GM12872 (cell line): ENCODE measurements at regions not wholly inside any gene's neighbourhood (a gene's known extent, or its start where the extent isn't known, plus 50 kb on each side); places are given as distances from the start of the nearest gene placed in this dataset.

ENCODE experiments used
- TF ChIP-seq, protein P1 (sequence below): IDR thresholded peaks from 3 replicates; pipeline ENCODE4 v1.5.1; 2011; ENCODE audit warnings: low read depth, mild to moderate bottlenecking, low read length, moderate library complexity; ENCODE audit not compliant: insufficient read depth

DNA sequence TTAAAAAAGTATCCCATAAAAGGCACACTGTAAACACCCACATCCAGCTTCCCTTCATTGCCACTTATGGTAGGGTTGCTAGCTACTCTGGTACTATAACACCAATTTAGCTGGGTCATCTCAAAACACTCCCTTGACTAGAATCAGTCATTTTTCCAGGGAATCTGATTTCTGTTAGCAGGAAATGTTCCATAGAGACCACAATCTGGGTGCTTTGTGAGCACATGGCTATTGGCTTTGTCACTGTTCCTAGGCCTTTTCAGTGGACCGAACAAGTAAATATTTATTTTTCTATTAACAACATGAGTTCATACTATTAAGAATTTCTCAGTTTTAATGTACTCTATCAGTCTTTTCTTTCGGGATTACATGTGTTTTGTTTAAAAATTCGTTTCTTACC is 404.7 kb upstream of the GNPDA2 start:
- TF ChIP-seq, protein P1, sequence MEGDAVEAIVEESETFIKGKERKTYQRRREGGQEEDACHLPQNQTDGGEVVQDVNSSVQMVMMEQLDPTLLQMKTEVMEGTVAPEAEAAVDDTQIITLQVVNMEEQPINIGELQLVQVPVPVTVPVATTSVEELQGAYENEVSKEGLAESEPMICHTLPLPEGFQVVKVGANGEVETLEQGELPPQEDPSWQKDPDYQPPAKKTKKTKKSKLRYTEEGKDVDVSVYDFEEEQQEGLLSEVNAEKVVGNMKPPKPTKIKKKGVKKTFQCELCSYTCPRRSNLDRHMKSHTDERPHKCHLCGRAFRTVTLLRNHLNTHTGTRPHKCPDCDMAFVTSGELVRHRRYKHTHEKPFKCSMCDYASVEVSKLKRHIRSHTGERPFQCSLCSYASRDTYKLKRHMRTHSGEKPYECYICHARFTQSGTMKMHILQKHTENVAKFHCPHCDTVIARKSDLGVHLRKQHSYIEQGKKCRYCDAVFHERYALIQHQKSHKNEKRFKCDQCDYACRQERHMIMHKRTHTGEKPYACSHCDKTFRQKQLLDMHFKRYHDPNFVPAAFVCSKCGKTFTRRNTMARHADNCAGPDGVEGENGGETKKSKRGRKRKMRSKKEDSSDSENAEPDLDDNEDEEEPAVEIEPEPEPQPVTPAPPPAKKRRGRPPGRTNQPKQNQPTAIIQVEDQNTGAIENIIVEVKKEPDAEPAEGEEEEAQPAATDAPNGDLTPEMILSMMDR: no peak

DNA sequence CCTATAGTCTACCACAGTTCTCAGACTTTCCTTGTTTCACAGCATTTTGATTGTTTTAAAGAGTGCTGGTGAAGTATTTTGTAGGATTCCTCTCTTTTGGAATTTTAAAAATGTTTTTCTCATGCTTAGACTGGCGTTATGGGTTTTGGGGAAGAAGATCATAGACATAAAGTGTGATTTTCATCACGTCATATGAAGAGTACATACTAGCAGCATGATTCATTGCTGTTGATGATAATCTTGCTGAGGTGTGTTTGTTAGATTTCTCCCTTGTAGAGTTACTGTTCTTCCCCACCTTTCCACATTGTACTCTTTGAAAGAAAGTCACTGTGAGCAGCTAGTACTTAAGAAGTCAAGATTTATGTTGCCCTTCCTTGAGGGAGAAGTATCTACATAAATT is 396.1 kb upstream of the GNPDA2 start:
- TF ChIP-seq, protein P1: no peak

DNA sequence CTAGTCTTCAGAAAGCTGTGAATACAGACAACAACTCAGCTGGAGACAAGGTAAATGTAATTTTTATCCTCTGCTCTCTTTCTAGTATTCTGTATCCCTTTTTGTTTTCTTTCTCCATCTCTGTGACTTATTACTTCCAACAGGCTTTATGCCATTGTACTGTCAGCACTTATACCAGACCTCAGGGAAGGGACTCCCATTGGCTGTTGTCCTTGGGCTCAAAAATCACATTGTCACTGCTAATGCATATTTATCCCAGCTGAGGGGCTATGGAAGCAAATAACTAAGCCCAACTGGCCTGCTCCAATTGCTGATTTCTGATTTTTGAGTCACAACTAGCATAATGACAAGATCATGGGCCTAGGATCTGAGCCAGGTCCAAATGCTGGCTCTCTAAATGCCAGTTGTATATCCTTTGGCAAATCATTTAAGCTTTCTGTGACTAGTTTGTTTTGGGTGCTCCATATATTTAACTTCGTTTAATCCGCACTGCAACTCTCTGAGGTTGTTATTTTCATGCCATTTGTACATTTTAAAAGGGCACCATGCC is 395.1 kb upstream of the GNPDA2 start:
- TF ChIP-seq, protein P1: no peak

DNA sequence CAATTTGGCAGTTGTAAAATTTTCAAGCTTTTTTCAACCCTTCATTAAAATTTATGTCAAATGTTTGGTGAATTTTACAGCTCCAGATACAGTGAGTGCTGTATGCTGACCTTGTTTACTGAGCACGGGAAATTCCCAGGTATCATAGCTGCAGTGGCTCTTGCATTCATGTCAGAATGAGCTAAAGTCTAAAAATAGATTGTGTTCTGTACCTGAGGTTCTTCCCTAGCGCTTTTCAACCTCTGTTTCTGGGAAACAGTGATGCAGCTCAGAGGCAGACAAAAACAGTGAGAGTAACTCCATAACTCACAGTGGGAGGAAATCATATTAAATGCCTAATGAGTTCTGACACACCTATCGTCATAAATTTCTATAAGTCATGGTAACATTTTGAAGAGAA is 393.8 kb upstream of the GNPDA2 start:
- TF ChIP-seq, protein P1: no peak

DNA sequence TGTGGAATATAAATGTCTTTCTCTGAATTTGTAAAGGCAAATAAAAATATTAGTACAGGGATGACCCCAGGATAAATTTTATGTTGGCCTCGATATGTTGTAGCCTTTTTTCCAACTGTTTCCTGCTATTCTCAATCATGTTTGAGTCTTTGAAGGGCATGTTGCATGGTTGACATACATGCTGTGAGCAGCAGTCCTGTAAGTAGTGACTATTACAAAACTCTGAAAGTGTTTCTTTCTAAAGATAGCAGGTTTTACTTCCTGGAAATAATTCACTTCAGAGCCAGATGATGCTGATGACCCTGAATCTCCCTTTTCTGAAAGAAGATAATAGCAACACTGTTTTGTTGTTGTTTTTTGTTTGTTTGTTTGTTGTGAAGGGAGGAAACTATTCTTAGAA is 393.0 kb upstream of the GNPDA2 start:
- TF ChIP-seq, protein P1: no peak

DNA sequence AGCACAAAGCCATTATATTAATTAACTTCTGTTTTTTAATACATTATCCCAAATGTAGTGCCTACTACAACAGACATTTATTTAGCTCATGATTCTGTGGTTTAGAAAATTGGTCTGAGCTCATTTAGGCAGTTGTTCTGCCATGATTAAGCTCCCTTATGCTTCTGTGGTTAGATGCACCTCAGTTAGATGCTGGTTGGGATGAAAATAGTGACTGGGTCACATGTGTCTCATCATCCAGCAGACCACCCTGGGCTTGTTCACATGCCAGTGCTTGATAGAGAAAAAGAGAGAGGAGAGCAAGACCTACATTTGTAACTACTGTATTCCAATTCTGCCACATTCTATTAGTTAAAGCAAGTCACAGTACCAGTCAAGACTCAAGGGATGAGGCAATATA is 376.4 kb upstream of the GNPDA2 start:
- TF ChIP-seq, protein P1: no peak

DNA sequence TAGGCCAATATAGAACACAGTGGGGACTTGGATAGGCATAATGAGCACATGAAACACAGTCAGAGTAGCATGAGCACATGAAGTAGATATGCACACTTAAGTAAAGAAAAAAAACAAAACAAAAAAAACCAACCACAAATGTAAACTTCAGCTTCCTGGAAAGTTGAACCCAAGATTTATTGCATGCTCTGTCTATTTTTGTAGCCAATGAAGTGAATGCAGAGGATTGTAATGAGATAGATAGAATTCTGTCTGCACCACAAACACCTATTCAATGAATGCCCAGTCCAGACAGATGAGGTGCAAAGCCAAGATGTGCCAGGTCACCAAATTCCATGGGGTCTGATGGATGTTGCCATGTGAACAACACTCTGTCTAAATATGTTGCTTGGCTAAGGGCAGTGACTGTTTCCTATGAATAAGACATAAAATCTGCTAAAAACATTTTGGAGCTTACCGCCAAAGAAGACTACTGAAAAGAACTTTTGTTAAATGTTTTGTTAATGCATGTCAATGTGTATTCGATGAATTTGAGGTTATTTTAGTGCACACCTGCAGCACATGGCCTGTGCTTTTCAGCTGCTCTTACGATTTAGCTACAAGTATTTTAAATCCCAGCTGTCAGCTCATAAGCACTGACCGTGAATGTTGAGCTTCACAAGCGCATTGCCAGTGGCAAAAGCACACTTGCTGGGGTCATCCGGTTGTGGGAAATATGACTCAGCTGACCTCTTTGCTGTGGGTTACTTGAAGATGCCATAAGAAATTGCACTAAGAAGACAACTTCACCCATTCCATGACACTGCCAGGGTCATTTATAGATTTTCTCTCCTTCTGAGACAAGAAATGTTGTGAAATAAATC is 374.8 kb upstream of the GNPDA2 start:
- TF ChIP-seq, protein P1: no peak
